IMR-90 (cell line): ENCODE measurements at regions not wholly inside any gene's neighbourhood (a gene's known extent, or its start where the extent isn't known, plus 50 kb on each side); places are given as distances from the start of the nearest gene placed in this dataset.

Experiments
- ATAC-seq: fragments of 200-7000 bp; cut with Tn5 transposase; 2 replicates; pipeline ENCODE4 v1.9.1; 2020; ENCODE audit warnings: low read depth, mild to moderate bottlenecking, moderate library complexity
- BruUV-seq: library from RNA; stranded (reverse); fragments of 400-500 nt; replicated peaks from 2 replicates; lab custom pipeline; 2021; lab: Mats Ljungman, UMichigan
- CTCF ChIA-PET: fragments of 300-600 bp; formaldehyde crosslinking; extraction: SDS; loops from one replicate; lab custom pipeline; 2021; ENCODE audit warnings: antibody characterized with exemption; lab: Yijun Ruan, JAX
- POLR2A ChIA-PET: fragments of 300-600 bp; sonication (Branson Sonifier 250); formaldehyde crosslinking; loops from one replicate; lab custom pipeline; 2022; ENCODE audit warnings: antibody characterized with exemption; ENCODE audit not compliant: unreplicated experiment; lab: Charles Lee
- DNase-seq: peaks from one replicate; pipeline ENCODE4 v3.0.0; 2013
- H2AFZ ChIP-seq: replicated peaks from 2 replicates; pipeline ENCODE3; 2013; ENCODE audit warnings: low read length, mild to moderate bottlenecking; ENCODE audit not compliant: poor library complexity
- H2AK5ac ChIP-seq: 2 replicates; pipeline ENCODE4 v1.6.1; 2013; ENCODE audit warnings: low read depth, low read length, inconsistent platforms
- H2AK9ac ChIP-seq: replicated peaks from 2 replicates; pipeline ENCODE3; 2013; ENCODE audit warnings: mild to moderate bottlenecking, low read depth, low read length, moderate library complexity; ENCODE audit not compliant: poor library complexity
- H2BK120ac ChIP-seq: 2 replicates; pipeline ENCODE4 v1.6.1; 2013; ENCODE audit warnings: low read depth, low read length, inconsistent platforms
- H2BK15ac ChIP-seq: 3 replicates; pipeline ENCODE4 v1.6.1; 2013; ENCODE audit warnings: low read depth, low read length, inconsistent platforms
- H2BK20ac ChIP-seq: 2 replicates; pipeline ENCODE4 v1.6.1; 2013; ENCODE audit warnings: low read depth, mild to moderate bottlenecking, inconsistent platforms, low read length, moderate library complexity
- H2BK5ac ChIP-seq: 2 replicates; pipeline ENCODE4 v1.6.1; 2013; ENCODE audit warnings: mild to moderate bottlenecking, low read depth, low read length, inconsistent platforms; ENCODE audit not compliant: poor library complexity, severe bottlenecking
- H3K14ac ChIP-seq: replicated peaks from 2 replicates; pipeline ENCODE4 v1.6.1; 2013; ENCODE audit warnings: low read depth, low read length, inconsistent platforms
- H3K18ac ChIP-seq: 2 replicates; pipeline ENCODE4 v1.6.1; 2013; ENCODE audit warnings: low read depth, low read length, control low read depth
- H3K23ac ChIP-seq: 2 replicates; pipeline ENCODE4 v1.6.1; 2013; ENCODE audit warnings: low read depth, low read length, inconsistent platforms
- H3K27ac ChIP-seq: 2 replicates; pipeline ENCODE4 v1.5.1; 2013; ENCODE audit warnings: mild to moderate bottlenecking, control low read depth, low read length; ENCODE audit not compliant: insufficient read depth
- H3K27me3 ChIP-seq: 2 replicates; pipeline ENCODE4 v1.6.1; 2013; ENCODE audit warnings: low read length; ENCODE audit not compliant: control insufficient read depth, insufficient read depth
- H3K36me3 ChIP-seq: 2 replicates; pipeline ENCODE4 v1.6.1; 2013; ENCODE audit warnings: low read length, mixed read lengths; ENCODE audit not compliant: control insufficient read depth, insufficient read depth
- H3K4ac ChIP-seq: 2 replicates; pipeline ENCODE4 v1.6.1; 2013; ENCODE audit warnings: low read depth, low read length, inconsistent platforms
- H3K4me1 ChIP-seq: 2 replicates; pipeline ENCODE4 v1.6.1; 2013; ENCODE audit warnings: low read length, mixed read lengths; ENCODE audit not compliant: control insufficient read depth, insufficient read depth
- H3K4me2 ChIP-seq: 2 replicates; pipeline ENCODE4 v1.6.1; 2013; ENCODE audit warnings: low read depth, mild to moderate bottlenecking, control low read depth, low read length, moderate library complexity
- H3K4me3 ChIP-seq: 2 replicates; pipeline ENCODE4 v1.5.1; 2013; ENCODE audit warnings: low read depth, mild to moderate bottlenecking, control low read depth, low read length, moderate library complexity; ENCODE audit not compliant: insufficient read depth
- H3K56ac ChIP-seq: 2 replicates; pipeline ENCODE4 v1.6.1; 2013; ENCODE audit warnings: low read length, inconsistent platforms; ENCODE audit not compliant: insufficient read depth; ENCODE audit errors: extremely low read depth
- H3K79me1 ChIP-seq, 2 experiments: 2 replicates each; pipeline ENCODE4 v1.6.1; 2013; ENCODE audit warnings: low read length in 2 of 2, inconsistent platforms in 1 of 2, low read depth in 1 of 2
- H3K9ac ChIP-seq: 2 replicates; pipeline ENCODE4 v1.6.1; 2013; ENCODE audit warnings: low read depth, low read length, control low read depth
- H3K9me1 ChIP-seq: 2 replicates; pipeline ENCODE4 v1.6.1; 2013; ENCODE audit warnings: low read length, inconsistent platforms; ENCODE audit not compliant: insufficient read depth
- H3K9me3 ChIP-seq: 2 replicates; pipeline ENCODE4 v1.6.1; 2013; ENCODE audit warnings: low read length; ENCODE audit not compliant: control insufficient read depth, insufficient read depth
- H4K20me1 ChIP-seq: 2 replicates; pipeline ENCODE4 v1.6.1; 2013; ENCODE audit warnings: low read length, inconsistent platforms; ENCODE audit not compliant: insufficient read depth
- H4K5ac ChIP-seq: 2 replicates; pipeline ENCODE4 v1.6.1; 2013; ENCODE audit warnings: mild to moderate bottlenecking, low read depth, low read length, control low read depth
- H4K8ac ChIP-seq, 2 experiments: 2 replicates each; pipeline ENCODE4 v1.6.1; 2013; ENCODE audit warnings: low read depth in 2 of 2, low read length in 2 of 2, control low read depth in 1 of 2, inconsistent platforms in 1 of 2
- H4K91ac ChIP-seq: 2 replicates; pipeline ENCODE4 v1.6.1; 2013; ENCODE audit warnings: low read depth, low read length, inconsistent platforms; ENCODE audit not compliant: insufficient read depth
- BHLHE40 ChIP-seq: fragments of 150-350 bp; IDR thresholded peaks from 2 replicates; pipeline ENCODE4 v1.6.1; 2016; ENCODE audit warnings: mild to moderate bottlenecking, low read depth, low read length
- CEBPB ChIP-seq: IDR thresholded peaks from 2 replicates; pipeline ENCODE4 v1.6.1; 2012; ENCODE audit warnings: low read depth, low read length, improper control_type of control experiment
- CHD1 ChIP-seq: IDR thresholded peaks from 2 replicates; pipeline ENCODE4 v1.6.1; 2012; ENCODE audit warnings: low read depth, low read length, improper control_type of control experiment
- CTCF ChIP-seq: conservative IDR thresholded peaks from 2 replicates; pipeline ENCODE4 v1.5.1; 2012; ENCODE audit warnings: mild to moderate bottlenecking, low read depth, low read length, improper control_type of control experiment
- FOS ChIP-seq: fragments of 150-350 bp; IDR thresholded peaks from 2 replicates; pipeline ENCODE4 v1.6.1; 2016; ENCODE audit warnings: low read depth, low read length
- MAFK ChIP-seq: IDR thresholded peaks from 2 replicates; pipeline ENCODE4 v1.6.1; 2012; ENCODE audit warnings: low read depth, low read length, improper control_type of control experiment
- MAZ ChIP-seq: IDR thresholded peaks from 2 replicates; pipeline ENCODE4 v1.6.1; 2012; ENCODE audit warnings: low read depth, mild to moderate bottlenecking, low read length, improper control_type of control experiment, moderate library complexity, borderline replicate concordance
- MXI1 ChIP-seq: IDR thresholded peaks from 2 replicates; pipeline ENCODE4 v1.6.1; 2012; ENCODE audit warnings: low read depth, mild to moderate bottlenecking, low read length, moderate library complexity, borderline replicate concordance
- NFE2L2 ChIP-seq: fragments of 150-350 bp; IDR thresholded peaks from 2 replicates; pipeline ENCODE4 v1.6.1; 2016; ENCODE audit warnings: low read depth, mild to moderate bottlenecking, low read length
- RCOR1 ChIP-seq: IDR thresholded peaks from 2 replicates; pipeline ENCODE4 v1.6.1; 2012; ENCODE audit warnings: mild to moderate bottlenecking, low read length, improper control_type of control experiment; ENCODE audit not compliant: insufficient replicate concordance
- RFX5 ChIP-seq: IDR thresholded peaks from 2 replicates; pipeline ENCODE4 v1.8.0; 2012; ENCODE audit warnings: low read depth, mild to moderate bottlenecking, low read length, moderate library complexity
- SMC3 ChIP-seq: fragments of 150-350 bp; IDR thresholded peaks from 2 replicates; pipeline ENCODE4 v1.6.1; 2016; ENCODE audit warnings: low read depth, mild to moderate bottlenecking, antibody characterized with exemption, low read length, moderate library complexity
- USF2 ChIP-seq: fragments of 150-350 bp; IDR thresholded peaks from 2 replicates; pipeline ENCODE4 v1.6.1; 2017; ENCODE audit warnings: mild to moderate bottlenecking, antibody characterized with exemption, low read length, low read depth
- WGBS, 2 experiments: methylation state at CpG; one replicate each; pipeline versions ENCODE4 v1.1.5 to v1.1.7; 2013; ENCODE audit warnings: missing lambda C conversion rate in 2 of 2; ENCODE audit not compliant: insufficient read length in 1 of 2; ENCODE audit errors: extremely low coverage in 2 of 2; 5-methylcytosine and 5-hydroxymethylcytosine counted together
- dilution Hi-C: fragments of 300-500 bp; cut with HindIII; formaldehyde crosslinking; loops from one replicate; pipeline ENCODE4 v1.14.3; 2018; ENCODE audit warnings: low sequenced_read_pairs; ENCODE audit not compliant: unreplicated experiment
- in situ Hi-C: fragments of 300-500 bp; cut with MboI; formaldehyde crosslinking; loops from 3 replicates; pipeline ENCODE4 v1.14.3; 2019; ENCODE audit warnings: low sequenced_read_pairs, inconsistent platforms, mixed read lengths
- intact Hi-C: fragments of 100-400 bp; cut with micrococcal nuclease; formaldehyde crosslinking; loops from 2 replicates; pipeline ENCODE4 v1.10.0; 2022

GRCh38 chr1:30312226-30312625 is 411.2 kb downstream of the MATN1 start:
- no peak for TF ChIP-seq SMC3
- TF ChIP-seq CEBPB = no peak
- no peak for TF ChIP-seq MAFK
- TF ChIP-seq MAZ = no peak
- no peak for TF ChIP-seq USF2
- TF ChIP-seq RCOR1 = no peak
- TF ChIP-seq NFE2L2 = no peak
- TF ChIP-seq FOS = no peak
- TF ChIP-seq BHLHE40 = no peak
- no peak for TF ChIP-seq RFX5
- TF ChIP-seq MXI1 = no peak
- TF ChIP-seq CHD1 = no peak
- no peak for TF ChIP-seq CTCF
- no peak overlapping the region for H4K5ac ChIP-seq
- POLR2A ChIA-PET = no interaction called here
- DNase-seq = no peak
- ATAC-seq = no peak
- H4K91ac ChIP-seq = no peak overlapping the region
- dilution Hi-C loops = no loop called here
- H2BK15ac ChIP-seq = no peak overlapping the region
- H3K4me2 ChIP-seq = no peak overlapping the region
- H3K4me3 ChIP-seq = no peak overlapping the region
- WGBS, 2 experiments = no CpG with 5 or more reads among the region's 7 CpGs
- H4K20me1 ChIP-seq = no peaks in the 10 kb centered on the region
- no peaks in the 10 kb centered on the region for H3K36me3 ChIP-seq
- BruUV-seq = no TSS peak
- in situ Hi-C loops = no loop called here
- no peak overlapping the region for H4K8ac ChIP-seq
- no peaks in the 10 kb centered on the region for H3K4me1 ChIP-seq
- no peak overlapping the region for H3K4ac ChIP-seq
- H2AK9ac ChIP-seq = no peak overlapping the region
- H3K9me1 ChIP-seq = no peaks in the 10 kb centered on the region
- CTCF ChIA-PET = no interaction called here
- H3K9ac ChIP-seq = no peak overlapping the region
- H2BK5ac ChIP-seq = no peak overlapping the region
- H3K27ac ChIP-seq = no peak overlapping the region
- no peak overlapping the region for H3K14ac ChIP-seq
- H3K9me3 ChIP-seq = no peaks in the 10 kb centered on the region
- H3K27me3 ChIP-seq = no peaks in the 10 kb centered on the region
- H3K23ac ChIP-seq = no peak overlapping the region
- no peak overlapping the region for H2AFZ ChIP-seq
- no peaks in the 10 kb centered on the region for H3K79me1 ChIP-seq
- intact Hi-C loops = no loop called here
- no peak overlapping the region for H3K18ac ChIP-seq
- no peak overlapping the region for H2BK120ac ChIP-seq
- no peak overlapping the region for H3K56ac ChIP-seq
- no peak overlapping the region for H2AK5ac ChIP-seq
- no peak overlapping the region for H2BK20ac ChIP-seq
